ENCODE measurements at regions not wholly inside any gene's neighbourhood (a gene's known extent, or its start where the extent isn't known, plus 50 kb on each side); places are given as distances from the start of the nearest gene placed in this dataset.
"Not testable (repeated sequence)": the region's sequence is repeated elsewhere in the genome, so short reads cannot be mapped to it uniquely, and the experiment has no call there.

GRCh38 chr3:75863878-75864277, 78.5 kb upstream of the ZNF717 start:
- TF ChIP-seq, protein P1, sequence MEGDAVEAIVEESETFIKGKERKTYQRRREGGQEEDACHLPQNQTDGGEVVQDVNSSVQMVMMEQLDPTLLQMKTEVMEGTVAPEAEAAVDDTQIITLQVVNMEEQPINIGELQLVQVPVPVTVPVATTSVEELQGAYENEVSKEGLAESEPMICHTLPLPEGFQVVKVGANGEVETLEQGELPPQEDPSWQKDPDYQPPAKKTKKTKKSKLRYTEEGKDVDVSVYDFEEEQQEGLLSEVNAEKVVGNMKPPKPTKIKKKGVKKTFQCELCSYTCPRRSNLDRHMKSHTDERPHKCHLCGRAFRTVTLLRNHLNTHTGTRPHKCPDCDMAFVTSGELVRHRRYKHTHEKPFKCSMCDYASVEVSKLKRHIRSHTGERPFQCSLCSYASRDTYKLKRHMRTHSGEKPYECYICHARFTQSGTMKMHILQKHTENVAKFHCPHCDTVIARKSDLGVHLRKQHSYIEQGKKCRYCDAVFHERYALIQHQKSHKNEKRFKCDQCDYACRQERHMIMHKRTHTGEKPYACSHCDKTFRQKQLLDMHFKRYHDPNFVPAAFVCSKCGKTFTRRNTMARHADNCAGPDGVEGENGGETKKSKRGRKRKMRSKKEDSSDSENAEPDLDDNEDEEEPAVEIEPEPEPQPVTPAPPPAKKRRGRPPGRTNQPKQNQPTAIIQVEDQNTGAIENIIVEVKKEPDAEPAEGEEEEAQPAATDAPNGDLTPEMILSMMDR (IDR thresholded peaks at IDR 0.05 in 2 of 3, conservative IDR thresholded peaks at IDR 0.05 in 1 of 3; ENCODE audit: control insufficient read depth in 2 of 3, extremely low read depth in 1 of 3, insufficient read depth in 1 of 3, low read depth in 3 of 3, low read length in 3 of 3), result no peak
- no peaks in the 10 kb centered on the region for H3K9me3 ChIP-seq (replicated peaks; ENCODE audit: control insufficient read depth, insufficient read depth, low read length)
- SMC1A ChIA-PET (ENCODE audit: uncharacterized antibody, unreplicated experiment), result no interaction called here
- RAD21 ChIA-PET (ENCODE audit: unreplicated experiment), result no interaction called here
- no peaks in the 10 kb centered on the region for H3K4me1 ChIP-seq (ENCODE audit: control insufficient read depth, insufficient read depth, low read length)
- DNase-seq (ENCODE audit: low read depth, low spot score), result no peak
- H3K4me2 ChIP-seq (ENCODE audit: control insufficient read depth, insufficient read depth), result no peak overlapping the region
- no peak overlapping the region for H3K4me3 ChIP-seq
- no peaks in the 10 kb centered on the region for H4K20me1 ChIP-seq (ENCODE audit: control insufficient read depth, insufficient read depth)
- in situ Hi-C loops (cut with MboI) (no loop called here), intact Hi-C loops (cut with micrococcal nuclease; ENCODE audit: unreplicated experiment) (no loop called here)
- 19% methylated on average over 2 of the region's 2 CpGs for WGBS (ENCODE audit: insufficient coverage, insufficient replicate concordance, low lambda C conversion rate, missing lambda C conversion rate)
- CTCF ChIA-PET, result no interaction called here
- no peak for ATAC-seq
- no peak overlapping the region for H2AFZ ChIP-seq (ENCODE audit: control insufficient read depth, low read depth, low read length)
- H3K36me3 ChIP-seq (ENCODE audit: control insufficient read depth in 2 of 2, insufficient read depth in 2 of 2, low read length in 1 of 2), result no peaks in the 10 kb centered on the region
- FAIRE-seq, result no peak
- H3K9ac ChIP-seq (ENCODE audit: control insufficient read depth, insufficient read depth, low read length), result no peak overlapping the region
- no TSS peak for BruUV-seq (replicated peaks)
- no peaks in the 10 kb centered on the region for H3K79me2 ChIP-seq (ENCODE audit: control insufficient read depth, insufficient read depth, low read length)
- POLR2A ChIA-PET, result no interaction called here
- H3K27ac ChIP-seq (ENCODE audit: control insufficient read depth, insufficient read depth), result no peak overlapping the region
- no peaks in the 10 kb centered on the region for H3K27me3 ChIP-seq (replicated peaks in 1 of 2; ENCODE audit: control insufficient read depth in 2 of 2, insufficient read depth in 2 of 2, low read length in 1 of 2)

GRCh38 chr3:75883719-75884118, 98.4 kb upstream of the ZNF717 start:
- RAD21 ChIA-PET (ENCODE audit: unreplicated experiment); SMC1A ChIA-PET (ENCODE audit: uncharacterized antibody, unreplicated experiment); H2AFZ ChIP-seq (ENCODE audit: control insufficient read depth, low read depth, low read length); H3K27me3 ChIP-seq (replicated peaks in 1 of 2; ENCODE audit: control insufficient read depth in 2 of 2, insufficient read depth in 2 of 2, low read length in 1 of 2); H3K4me3 ChIP-seq; CTCF ChIA-PET; H3K27ac ChIP-seq (ENCODE audit: control insufficient read depth, insufficient read depth); in situ Hi-C loops (cut with MboI); ATAC-seq; H4K20me1 ChIP-seq (ENCODE audit: control insufficient read depth, insufficient read depth); H3K9me3 ChIP-seq (replicated peaks; ENCODE audit: control insufficient read depth, insufficient read depth, low read length); intact Hi-C loops (cut with micrococcal nuclease; ENCODE audit: unreplicated experiment); H3K4me1 ChIP-seq (ENCODE audit: control insufficient read depth, insufficient read depth, low read length); POLR2A ChIA-PET; BruUV-seq (replicated peaks); H3K9ac ChIP-seq (ENCODE audit: control insufficient read depth, insufficient read depth, low read length); DNase-seq (ENCODE audit: low read depth, low spot score); FAIRE-seq; H3K36me3 ChIP-seq (ENCODE audit: control insufficient read depth in 2 of 2, insufficient read depth in 2 of 2, low read length in 1 of 2); H3K79me2 ChIP-seq (ENCODE audit: control insufficient read depth, insufficient read depth, low read length); H3K4me2 ChIP-seq (ENCODE audit: control insufficient read depth, insufficient read depth): not testable (repeated sequence)
- 1% methylated on average over 5 of the region's 5 CpGs for WGBS (ENCODE audit: insufficient coverage, insufficient replicate concordance, low lambda C conversion rate, missing lambda C conversion rate)
